ENCODE measurements at regions not wholly inside any gene's neighbourhood (a gene's known extent, or its start where the extent isn't known, plus 50 kb on each side); places are given as distances from the start of the nearest gene placed in this dataset.

DNA sequence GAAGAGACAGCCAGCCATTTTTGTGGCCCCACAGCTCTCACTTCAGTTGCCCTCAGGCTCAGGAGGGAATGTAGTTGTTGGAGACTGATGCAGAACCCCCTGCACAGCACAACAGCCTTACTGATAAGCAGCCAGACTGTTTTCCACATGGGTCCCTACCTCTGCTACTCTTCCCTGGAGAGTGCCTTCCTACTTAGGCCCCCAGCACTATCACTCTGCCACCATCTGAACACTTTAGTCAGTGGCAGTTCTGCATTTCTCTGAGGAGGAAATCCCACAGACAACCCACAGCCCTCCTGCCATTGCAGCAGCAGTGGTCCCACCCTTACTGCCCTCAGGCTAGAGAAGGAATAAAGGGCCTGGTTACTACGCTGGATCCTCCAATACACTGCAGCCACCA, 61.8 kb upstream of the PTPRD start:
- no peak for DNase-seq

GRCh38 chr9:10678010-10678409, 65.2 kb upstream of the PTPRD start:
- DNase-seq: no peak

GRCh38 chr9:10678790-10679189, 66.0 kb upstream of the PTPRD start:
- no peak for DNase-seq

- DNase-seq: no peak
Observed at GRCh38 chr9:10686943-10687342, 74.1 kb upstream of the PTPRD start.

- DNase-seq: no peak
Observed at GRCh38 chr9:10690546-10690945, 77.7 kb upstream of the PTPRD start.

DNA sequence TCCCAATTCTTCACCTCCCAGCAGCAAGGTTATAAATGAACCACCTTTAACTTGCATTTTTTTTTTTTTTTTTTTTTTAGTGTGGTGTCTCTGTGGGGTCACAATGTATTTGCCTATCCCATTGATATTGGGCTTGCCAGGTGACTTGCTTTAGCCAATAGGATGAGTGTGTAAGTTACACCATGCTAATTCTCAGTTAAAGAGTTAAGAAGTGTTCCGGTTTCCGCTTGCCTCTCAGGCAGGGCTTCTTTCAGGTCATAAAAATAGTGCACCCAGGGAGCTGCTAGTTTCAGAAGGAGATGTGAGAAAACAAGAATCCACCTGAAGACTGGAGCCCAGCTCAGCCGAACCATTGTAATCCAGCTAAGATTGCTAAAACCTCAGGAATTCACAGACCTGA, 84.2 kb upstream of the PTPRD start:
- no peak for DNase-seq

- DNase-seq: no peak
Observed at GRCh38 chr9:10700291-10700690, 87.5 kb upstream of the PTPRD start.

DNA sequence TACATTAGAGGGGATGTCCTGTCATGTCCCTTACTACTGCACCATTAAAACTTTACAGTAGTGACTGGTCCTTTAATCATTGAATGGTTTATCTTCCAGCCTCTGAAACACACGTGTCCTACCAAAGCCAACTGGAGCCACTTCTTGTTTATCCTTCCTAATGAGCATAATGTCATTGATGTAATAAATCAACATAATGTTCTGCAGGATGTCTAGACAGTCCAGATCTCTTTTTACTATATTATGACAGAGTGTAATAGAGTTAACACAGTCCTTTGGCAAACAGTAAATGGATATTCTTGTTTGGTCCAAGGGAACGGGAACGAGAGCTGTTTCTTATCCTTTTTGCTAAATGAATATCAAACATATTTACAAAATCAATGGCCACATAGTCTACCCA, 88.1 kb upstream of the PTPRD start:
- DNase-seq: no peak

GRCh38 chr9:10701906-10702305, 89.1 kb upstream of the PTPRD start:
- no peak for DNase-seq

DNA sequence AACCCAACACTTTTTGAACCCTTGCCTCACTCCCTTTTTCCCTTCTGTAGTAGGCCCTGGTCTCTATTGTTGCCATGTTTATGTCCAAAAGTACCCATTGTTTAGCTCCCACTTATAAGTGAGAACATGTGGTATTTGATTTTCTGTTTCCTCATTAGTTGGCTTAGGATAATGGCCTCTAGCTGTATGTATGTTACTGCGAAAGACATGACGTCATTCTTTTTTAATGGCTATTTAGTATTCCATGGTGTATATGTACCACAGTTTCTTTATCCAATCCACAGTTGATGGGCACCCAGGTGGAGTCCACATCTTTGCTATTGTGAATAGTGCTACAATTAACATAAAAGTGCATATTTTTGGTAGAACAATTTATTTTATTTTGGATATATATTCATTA, 90.3 kb upstream of the PTPRD start:
- no peak for DNase-seq

GRCh38 chr9:10704720-10705119, 91.9 kb upstream of the PTPRD start:
- DNase-seq: no peak

GRCh38 chr9:10705383-10705782, 92.6 kb upstream of the PTPRD start:
- no peak for DNase-seq

DNA sequence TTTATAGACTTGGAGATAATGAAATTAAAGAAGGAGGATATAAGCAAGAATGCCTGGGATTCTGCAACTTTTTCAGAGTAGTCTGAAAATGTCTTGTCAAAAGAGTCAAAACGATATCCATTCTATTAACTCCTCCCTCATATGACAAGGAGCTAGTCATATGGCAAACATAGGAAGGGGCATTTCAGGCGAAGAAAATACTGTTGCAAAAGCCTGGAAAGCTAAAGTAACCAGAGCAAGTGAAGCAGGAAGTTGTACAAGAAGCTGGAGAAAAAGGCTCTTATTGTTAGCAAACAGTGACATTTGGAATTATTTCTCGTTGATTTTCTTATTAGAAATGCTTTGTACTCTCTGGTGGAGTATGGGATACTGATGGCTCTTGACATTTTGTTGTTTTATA, 94.0 kb upstream of the PTPRD start:
- DNase-seq: no peak

GRCh38 chr9:10721301-10721700, 108.5 kb upstream of the PTPRD start:
- DNase-seq: no peak

GRCh38 chr9:10729213-10729612, 116.4 kb upstream of the PTPRD start:
- no peak for DNase-seq

DNA sequence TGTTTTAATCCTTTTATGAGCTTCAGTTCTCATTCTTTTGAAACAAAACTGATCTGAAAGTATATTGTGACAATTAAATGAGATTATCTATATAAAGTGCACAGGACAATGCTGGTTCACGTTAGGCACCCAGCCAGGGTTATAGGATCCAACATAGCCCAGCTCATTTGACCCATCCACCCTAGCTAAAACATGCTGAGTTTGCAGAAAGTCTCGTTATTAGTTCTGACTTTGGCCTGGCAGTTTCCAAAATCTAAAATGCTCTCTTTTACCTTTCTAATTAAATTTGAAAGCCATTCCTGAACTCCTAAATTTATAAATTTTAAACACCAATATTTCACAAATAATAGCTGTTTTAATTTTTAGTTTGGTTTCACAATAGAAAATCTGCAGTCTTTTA, 131.9 kb upstream of the PTPRD start:
- no peak for DNase-seq

DNA sequence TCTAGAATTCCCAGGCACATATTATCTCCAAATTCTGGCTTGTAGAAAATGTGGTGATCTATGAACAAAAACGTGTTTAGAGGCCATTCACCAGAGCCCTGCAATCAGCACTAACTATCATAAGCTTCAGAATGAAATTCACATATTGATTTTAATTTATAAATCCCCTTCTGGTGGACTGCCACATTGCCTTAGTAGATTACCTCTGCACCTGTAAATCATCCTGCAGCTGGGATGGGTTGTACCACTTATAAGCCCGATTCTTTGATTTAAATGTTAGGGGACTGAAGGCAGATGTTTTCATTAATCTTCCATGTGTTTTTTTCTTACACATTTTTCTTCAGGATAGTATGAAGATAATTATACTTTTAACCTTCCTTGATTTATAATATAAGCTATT, 140.7 kb upstream of the PTPRD start:
- DNase-seq: no peak

- no peak for DNase-seq
Observed at GRCh38 chr9:10764481-10764880, 151.7 kb upstream of the PTPRD start.

GRCh38 chr9:10773136-10773535, 160.3 kb upstream of the PTPRD start:
- no peak for DNase-seq

DNA sequence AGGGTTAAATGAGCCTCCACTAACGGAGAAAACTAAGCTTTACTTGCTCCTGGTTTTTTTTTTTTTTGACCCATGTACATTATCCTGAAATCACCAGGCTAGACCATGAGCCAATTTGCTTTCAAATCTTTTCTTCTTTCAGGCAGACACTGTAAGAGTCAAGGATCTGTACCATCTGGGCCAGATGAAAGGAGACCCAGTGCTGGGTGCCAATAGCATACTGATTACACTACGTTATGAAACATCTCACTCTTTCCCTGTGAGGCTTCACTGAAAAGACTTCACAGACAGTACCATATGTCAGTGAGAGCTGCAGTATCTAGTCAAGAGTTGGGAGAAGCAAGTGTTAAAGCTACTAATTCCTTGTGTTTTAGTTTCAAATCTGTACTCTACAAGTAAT, 161.2 kb upstream of the PTPRD start:
- DNase-seq: no peak

GRCh38 chr9:10785255-10785654, 172.5 kb upstream of the PTPRD start:
- DNase-seq: no peak

DNA sequence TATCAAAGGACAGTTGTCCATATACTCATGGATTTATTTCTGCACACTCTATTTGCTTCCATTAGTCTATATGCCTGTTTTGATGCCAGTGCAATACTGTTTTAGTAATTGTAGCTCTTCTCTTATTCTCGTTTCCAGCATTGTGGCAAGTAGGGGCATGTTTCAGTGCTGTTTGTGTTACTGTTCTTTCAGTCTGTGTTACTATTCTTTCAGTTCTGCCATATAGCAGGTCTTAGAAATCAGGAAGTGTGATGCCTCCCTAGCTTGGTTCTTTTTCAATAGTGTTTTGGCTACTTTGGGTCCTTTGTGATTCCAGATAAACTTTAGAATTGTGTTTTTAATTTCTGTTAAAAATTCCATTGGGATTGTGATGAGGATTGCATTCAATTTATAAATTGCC, 180.5 kb upstream of the PTPRD start:
- no peak for DNase-seq

DNA sequence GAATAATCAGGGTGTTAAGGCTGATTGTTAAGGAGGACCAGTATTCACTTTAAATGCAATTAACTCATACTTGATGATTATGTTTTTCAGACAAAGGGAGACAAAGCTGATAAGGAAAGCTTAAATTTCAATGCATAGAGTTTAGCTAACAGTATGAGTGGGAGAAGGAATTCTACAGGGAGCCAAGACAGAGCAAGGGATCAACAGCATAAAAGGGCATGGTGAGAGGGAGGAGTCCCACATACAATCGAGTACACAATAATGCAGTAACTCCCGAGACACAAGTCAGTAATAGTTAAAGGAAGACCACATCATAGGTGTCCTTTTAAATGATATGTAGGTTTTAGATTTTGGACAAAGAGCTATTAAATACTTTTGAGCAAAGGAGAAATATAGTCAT, 191.7 kb upstream of the PTPRD start:
- no peak for DNase-seq

DNA sequence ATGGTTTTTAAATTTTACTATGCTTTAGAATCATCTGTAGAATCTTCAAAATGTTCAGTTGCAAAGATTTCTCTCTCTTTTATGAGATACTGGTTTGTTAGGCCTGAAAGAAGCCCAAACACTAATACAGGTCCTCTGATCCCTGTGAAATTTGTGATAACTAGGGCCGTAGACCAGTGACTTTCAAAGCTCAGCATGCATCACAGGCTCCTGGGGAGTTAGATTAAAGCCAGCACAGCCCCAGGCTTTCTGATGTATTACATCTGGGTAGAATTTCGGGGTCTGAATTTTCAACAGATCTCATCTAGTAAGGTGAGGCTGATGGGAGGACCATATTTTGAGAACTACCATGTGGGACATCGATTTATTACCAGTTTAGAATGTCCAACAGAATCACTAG, 194.1 kb upstream of the PTPRD start:
- DNase-seq: no peak

GRCh38 chr9:10818206-10818605, 205.4 kb upstream of the PTPRD start:
- DNase-seq: no peak
